HG02588 (cell line): ENCODE measurements at regions not wholly inside any gene's neighbourhood (a gene's known extent, or its start where the extent isn't known, plus 50 kb on each side); places are given as distances from the start of the nearest gene placed in this dataset.

Experiments used
- ATAC-seq: cut with Tn5 transposase; IDR thresholded peaks from one replicate; pipeline ENCODE4 v1.9.1; 2021; ENCODE audit warnings: mild to moderate bottlenecking, moderate library complexity; ENCODE audit not compliant: unreplicated experiment

DNA sequence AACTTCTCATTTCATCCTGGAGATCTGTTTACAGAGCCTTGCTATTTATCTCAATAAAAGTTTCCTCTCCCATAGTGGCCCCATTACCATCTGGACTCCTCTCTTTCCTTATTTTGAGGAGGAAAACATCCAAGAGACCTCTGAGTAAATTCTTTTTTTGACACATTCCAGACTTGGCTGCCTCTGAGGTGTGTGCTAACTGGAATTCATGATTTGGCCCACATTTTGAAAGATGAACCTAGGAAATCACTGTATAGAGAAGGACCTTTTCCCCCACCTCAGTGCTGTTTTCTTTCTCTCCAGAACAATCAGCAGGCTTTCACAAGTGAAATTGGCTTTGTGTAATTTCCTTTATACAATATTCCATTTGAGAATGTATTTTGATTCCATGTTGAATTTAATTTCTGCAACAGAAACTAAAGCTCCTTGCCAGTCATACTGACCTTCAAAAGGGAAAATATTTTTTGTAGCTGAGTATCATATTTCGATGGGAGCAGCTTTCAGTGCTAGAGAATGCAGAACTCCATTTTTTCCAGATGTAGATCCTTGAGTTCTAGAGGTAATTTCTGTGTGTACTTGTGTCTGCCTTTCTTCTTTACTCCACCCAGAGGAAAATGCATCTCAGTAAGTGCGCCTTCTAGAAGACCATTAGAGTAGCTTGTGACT is 244.9 kb upstream of the RGS6 start:
- no peak for ATAC-seq

DNA sequence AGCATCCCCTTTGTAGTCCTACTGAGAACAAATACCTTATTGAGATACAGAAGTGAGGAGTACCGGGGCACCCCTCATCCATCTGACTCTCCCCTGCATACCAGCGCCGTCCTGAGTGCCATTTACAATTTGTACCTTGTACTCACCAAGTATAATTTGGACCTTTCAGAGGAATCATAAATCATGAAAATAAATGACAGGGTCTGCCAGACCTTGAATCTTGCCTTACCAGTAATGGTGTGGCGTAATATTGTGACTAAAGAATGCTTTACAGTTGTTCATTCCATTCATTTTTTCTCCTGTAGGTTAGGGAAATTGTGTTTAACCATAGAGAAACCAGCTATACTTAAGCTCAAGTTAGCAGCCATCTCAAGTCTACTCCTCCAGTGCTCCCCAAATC is 243.7 kb upstream of the RGS6 start:
- ATAC-seq, result no peak

DNA sequence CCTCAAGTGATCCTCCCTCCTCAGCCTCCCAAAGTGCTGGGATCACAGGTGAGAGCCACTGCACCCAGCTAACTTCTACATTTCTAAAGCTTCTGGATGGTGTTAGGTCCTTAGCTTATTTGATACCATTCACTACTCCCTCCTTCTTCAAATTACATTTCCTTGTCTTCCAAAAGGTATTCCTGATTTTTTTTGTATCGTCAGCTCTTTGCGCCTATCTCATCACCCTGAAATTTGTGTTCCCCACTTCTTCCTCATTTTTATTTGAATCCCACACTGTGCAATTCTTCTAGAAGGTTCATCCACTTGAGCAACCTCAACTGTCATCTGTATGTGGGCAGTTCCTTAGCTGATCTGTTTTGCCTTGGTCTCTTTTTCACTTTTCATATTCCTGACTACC is 241.8 kb upstream of the RGS6 start:
- no peak for ATAC-seq

DNA sequence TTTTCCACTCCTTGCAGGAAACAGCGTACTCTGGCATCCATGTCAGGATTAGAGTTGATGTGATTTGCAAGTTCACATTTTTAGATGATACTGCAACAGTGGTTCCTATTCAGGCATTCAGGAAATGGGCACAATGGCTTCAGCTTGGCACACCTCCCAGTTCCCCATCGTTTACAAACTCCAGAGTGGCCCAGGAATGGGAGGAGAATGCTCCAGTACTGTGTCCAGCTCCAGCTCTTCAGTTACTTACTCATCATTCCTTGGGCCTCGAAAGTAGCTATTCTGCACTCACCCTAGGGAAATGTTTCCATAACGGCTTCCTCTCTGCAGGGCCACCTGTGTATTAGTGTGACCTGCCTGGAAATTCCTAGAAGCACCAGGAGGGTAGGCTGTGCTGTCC is 239.7 kb upstream of the RGS6 start:
- ATAC-seq, result no peak

DNA sequence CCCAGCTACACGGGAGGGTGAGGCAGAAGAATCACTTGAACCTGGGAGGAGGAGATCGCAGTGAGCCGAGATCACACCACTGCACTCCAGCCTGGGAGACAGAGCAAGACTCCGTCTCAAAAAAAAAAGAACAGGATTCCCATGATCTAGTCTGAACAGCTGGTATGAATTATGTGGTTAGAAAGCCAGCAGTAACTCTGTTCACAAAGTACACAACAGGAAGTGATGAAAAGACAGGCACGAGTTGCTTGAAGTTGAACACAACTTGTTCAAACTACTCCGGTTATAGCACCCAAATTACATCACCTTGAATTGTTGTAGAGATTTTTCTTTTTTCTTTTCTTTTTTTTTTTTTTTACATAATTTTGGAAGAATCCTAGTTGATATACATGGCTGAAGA is 238.8 kb upstream of the RGS6 start:
- no peak for ATAC-seq

DNA sequence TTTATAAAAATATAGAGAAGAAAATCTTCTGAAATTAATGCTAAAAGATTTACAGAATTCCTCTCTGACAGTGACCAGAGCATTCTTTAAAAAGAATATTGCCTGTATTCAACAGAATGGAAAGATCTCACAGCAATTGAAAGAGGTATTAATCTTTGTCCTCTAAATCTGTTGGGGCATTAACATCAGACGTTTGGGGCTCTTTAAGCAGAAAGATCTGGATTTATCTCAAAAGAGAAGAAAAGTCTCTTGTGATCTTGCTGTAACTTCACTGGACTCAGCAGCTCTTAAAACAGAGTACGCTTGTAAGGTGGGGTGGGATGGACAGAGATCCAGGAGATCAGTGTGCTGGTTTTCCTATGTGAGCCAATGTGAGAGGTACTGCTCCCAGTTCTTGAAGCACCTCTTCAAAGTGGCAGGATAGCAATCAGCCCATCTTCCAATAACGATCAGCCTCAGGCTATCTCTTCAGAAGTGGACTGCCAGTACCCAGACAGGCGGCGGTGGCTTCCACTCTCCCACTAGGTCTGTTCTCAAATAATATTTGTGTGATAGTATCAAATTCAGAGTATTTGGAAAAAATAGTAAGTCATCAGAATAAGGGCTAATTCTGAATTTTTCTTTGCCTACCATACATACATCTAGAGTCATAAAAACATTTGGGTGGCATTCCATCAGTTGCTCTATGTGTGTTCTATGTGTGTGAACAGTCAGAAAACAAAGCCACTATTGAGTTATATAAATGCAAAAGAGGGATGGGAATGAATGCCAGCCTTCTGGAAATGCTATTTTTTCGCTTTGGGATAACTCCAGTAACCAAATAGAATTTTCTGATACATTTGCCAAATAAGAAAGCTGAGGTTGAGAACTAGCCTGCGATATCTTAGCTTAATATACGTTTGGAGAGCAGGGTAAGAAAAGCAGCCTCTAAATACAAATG is 237.4 kb upstream of the RGS6 start:
- ATAC-seq, result no peak

DNA sequence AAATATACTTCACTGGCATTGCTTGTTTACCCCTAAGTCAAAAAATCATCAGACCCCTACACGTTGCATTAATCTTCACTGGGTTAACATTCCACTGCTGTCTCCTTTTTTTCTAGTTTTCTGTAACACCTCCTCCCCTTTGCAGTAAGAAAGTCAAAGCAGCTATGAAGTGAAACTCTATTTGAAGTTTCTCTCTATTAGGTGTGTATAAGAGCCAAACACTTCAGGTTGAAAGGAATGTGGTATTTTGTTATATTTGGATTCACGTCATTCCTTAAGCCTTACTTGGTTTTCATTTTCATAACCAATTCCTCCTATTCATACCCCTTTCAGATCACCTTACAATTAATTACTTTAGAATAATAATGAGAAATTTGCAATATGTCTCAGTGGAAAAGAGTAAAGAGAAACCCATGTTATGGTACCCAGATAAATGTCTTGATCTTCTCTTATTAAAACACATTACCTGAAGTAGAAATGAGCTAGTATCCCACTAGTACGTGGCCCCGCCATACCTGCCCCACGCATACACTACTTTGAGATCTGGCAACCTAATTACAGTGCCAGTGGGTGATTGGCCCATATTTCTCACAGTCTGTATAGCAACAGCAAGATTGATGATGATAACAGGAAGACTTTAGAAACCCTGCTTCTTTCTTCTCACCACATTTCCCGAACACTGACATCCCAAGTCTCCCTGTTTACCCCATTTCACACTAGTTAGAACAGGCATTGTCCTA is 236.4 kb upstream of the RGS6 start:
- no peak for ATAC-seq

DNA sequence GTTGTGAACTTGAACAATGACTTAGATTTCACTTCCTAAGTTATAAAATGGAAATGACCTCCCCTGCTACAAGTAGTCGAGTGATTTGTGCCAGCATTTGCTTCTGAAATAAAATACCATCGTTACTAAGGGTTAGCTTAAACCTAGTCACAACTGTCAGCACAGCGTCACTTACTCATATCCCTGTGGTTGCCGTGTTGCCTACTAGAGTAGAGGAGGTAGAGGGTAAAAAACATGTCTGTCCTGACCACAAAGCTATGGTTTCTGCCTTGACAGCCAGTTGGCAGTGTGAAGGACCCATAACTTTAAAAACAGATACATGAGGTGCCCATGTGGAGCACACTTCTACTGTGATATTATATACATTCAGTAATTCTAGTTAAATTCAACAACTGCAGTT is 234.2 kb upstream of the RGS6 start:
- ATAC-seq, result no peak

DNA sequence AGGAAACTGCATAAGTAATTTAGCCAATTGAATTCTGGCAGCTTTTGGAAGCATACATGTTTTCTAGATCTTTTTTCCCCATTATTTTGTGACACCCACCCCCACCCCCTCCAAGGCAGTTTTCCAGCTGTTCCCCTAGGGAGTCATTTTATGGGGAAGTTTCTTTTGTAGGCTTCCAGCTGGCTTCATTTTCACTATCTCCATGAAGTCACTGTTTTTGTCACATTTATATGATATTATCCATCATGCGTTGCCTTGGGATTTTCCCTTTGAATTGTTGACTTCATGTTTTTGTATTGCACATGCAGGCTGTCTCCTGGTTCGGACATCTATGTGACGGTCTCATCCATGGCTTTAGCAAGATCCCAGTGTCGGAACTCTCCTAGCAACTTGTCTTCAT is 233.6 kb upstream of the RGS6 start:
- no peak for ATAC-seq

DNA sequence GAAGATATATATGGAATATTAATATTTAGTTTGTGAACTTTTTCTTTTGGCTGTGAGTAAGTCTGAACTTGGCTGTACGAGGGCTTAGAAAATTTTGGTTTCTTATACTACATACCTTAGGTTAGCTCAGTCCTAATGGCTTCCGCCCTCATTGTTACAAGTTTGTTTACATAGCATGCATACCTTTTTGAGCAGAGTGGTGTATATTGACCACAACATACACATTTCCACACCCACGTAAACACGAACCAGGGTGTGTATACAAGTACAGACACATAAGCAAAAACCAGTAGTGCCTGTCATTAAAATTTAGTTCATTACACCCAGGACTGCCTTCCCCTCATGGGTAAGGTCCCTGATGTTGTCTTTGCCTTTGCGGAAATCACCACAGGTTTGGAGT is 230.2 kb upstream of the RGS6 start:
- no peak for ATAC-seq

DNA sequence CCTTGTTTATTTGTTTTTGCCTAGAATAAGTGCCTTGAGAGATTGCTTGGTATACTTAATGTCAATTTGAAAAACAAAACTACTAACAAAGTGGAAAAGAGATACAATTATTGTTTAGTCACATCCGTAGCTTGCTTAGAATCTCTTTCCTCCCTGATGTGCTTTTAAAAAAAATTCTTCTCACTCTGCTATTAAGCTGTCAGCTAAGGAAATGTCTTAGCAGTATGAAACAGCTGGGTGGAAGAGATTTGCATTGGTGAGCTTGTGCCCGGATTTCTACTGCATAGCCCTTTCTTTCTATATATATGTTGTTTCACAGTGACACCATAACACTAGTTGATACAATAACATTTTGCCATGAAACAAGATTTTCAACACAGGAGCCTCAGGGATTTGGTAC is 229.4 kb upstream of the RGS6 start:
- ATAC-seq, result no peak

DNA sequence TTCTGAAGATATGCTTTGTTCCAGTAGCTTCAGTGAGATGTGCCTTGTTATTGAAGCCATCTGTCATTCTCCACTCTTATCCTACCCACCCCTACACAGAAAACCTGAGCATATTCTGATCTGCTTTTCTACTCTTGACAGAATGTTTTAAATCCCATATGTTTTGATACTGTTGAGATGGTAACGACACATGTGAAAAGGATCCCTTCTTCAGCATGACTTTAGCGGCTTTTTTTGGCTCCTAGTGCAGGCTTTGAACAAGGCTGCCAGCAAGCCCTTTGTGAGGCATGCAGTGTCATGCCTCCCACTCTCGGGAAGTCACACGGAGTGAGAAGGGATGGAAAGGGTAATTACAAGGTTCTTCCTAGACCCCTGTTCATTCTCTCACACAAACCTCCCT is 228.8 kb upstream of the RGS6 start:
- no peak for ATAC-seq

DNA sequence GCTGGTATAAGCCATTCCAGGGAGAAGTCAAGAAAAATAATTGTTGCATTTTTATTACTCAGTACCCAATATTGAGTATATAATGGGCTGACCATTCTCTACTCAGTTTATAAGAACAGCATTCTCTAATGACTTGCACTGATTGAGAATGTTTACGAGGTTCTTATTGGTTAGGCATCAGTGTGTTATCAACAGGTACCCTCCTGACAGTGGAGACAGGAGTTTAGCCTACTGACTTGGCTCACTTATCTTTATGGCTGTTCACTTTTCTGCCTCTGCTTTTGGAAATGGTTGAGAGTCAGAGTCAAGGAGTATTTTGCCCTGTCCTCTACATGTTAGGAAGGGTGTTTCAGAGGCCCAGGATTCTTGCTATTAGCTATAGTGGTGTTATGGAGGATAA is 228.0 kb upstream of the RGS6 start:
- no peak for ATAC-seq

DNA sequence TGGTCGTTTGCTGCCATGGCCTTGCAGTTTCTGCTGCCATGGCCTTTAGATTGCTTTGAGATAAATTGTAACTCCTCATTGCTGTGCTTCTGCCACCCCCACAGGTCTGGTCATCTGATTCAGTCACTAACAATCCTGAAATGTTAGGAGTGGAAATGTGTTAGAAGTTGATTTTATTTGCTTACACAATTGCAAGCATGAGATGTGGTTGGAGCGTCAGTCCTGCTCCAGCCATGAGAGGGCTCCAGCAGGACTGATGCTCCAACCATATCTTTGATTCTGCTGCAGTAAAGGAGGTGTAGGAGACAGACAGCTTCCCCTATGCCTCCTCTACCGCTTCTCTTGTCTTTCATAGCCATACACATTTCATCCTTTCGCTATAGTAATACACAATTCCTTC is 226.8 kb upstream of the RGS6 start:
- ATAC-seq, result no peak

DNA sequence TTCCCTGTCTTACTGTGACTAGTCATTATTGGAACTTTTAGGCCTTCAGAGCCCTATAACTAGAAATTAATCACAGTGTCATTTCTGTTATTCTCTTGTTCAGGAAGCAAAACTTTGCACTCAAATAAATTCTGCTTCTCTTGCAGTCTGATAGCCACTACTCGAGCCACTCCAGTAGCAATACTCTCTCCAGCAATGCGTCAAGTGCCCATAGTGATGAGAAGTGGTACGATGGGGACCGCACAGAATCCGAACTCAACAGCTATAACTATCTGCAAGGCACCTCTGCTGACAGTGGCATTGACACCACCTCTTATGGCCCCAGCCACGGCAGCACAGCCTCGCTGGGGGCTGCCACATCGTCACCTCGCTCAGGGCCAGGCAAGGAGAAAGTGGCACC is 223.2 kb upstream of the RGS6 start:
- no peak for ATAC-seq

DNA sequence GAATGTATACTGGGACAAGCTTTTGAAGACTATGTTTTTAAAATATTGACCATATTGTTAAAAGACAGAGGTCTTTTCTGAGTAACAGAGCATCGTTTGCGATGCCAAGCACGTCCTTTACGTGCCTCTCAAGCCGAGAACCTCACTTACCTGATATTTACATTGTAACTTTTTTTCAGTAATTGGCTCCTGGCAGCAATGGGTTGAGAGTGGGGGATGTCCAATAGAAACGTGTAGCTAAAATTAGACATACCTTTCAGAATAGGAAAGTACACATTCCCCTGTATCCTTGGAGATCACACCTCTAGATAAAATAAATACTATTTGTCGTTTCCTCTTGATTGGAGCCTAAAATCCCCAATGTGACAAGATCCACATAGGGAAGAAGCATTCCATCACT is 222.2 kb upstream of the RGS6 start:
- no peak for ATAC-seq

DNA sequence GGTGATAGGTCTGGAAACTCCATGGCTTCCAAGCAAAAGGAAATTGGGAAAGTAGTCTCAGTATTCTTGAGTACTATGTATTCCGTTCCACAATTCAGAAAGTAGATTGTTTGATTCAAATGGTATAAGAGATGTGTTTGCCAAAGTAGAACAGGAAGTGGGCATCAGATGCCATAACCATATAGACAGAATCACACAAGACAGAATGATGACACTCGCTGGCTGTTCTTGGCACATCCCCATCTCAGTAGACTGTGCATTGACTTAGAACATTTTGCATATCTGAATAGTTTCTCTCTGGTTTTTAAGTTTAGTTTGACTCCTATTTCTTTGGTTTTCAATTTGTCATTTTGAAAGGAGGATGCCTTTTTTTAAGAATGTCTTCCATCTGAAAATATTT is 221.1 kb upstream of the RGS6 start:
- no peak for ATAC-seq

DNA sequence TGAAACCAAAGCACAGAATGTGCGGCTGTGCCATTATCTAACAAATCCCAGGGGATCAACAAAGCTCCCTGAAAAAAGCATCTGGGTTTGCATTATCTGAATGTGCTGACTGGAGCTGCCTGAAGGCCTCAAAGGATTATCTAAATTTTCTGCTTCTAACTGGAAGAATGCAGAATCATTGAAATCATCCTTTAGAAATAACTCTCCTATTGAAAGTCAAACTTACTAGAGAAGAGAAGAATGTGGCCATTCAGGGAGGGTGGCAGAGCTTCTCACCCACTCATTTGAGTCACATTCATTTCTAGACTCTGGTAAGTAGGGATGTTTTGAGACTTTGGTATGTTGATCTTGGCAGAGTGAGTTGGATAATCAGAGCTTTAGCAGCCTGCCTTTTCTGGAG is 220.6 kb upstream of the RGS6 start:
- no peak for ATAC-seq

DNA sequence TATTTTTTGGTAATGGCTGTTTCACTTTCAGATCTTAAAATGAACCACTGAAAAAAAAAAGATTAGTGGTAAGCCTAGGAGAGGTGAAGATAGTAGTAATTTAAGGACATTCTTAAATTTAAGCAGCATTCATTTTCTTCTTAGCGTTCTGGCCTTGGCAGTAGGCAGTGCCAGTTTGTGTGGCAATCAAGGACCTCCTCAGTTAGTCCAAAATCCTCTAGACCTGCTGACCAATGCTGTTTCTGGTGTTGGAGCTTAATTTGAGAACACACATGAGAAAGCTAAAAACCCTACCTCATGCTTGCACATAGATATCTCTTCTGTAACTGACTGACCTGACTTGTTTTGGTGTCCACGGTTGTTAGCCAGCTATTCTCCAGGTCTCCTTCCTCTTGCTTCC is 219.8 kb upstream of the RGS6 start:
- ATAC-seq, result no peak

DNA sequence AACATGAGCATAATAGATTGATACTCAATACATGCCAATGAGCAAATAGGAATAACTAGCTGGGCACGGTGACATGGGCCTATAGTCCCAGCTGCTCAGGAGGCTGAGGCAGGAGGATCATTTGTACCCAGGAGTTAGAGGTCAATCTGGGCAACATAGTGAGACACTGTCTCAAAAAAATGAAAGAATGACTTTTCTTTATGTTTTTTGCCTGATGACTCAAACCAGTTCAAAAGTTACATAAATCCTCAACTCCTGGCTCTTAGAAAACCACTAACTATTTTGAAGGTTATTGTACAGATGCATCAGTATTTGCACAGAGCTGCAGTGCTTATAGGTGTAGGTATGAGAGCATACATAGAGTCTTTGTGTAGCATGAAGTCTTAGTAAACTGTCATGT is 219.2 kb upstream of the RGS6 start:
- ATAC-seq, result no peak

DNA sequence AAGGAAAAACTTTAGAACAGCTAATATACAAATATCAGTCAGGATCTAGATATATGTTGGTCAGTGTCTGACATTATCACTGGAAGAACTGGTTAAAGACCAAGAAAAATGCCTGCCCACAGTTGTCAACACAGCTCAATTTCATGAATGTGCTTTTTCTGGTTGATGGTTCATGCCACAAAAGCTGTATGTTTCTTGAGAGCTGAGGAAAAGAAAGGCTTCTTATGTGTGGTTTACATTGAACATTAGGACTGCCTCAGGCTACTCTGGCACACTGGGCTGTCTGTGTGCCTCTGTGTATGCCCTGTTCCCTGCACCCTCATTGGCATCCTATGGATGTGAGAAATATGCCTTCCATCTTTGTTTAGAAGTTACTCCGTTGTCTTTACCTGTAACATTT is 218.8 kb upstream of the RGS6 start:
- ATAC-seq, result no peak

DNA sequence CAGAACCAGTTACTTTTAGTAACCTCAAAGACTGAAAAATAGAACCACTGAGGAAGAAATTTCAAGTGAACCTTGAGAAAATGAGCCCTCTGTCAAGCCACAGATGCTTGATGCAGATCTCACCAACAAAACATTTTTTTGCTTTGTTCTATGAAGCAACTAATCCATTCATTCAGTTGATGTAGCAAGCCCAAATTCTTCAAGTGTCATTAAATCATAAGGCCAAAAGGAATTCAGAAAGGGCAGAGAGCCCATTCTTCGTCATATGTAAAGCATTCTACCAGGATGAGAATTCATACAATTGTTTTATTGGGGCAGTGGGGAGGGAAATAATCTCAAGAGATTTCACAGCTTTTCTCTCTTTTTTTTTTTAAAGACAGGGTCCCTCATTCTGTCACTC is 218.0 kb upstream of the RGS6 start:
- ATAC-seq, result no peak
